ENCODE measurements at regions not wholly inside any gene's neighbourhood (a gene's known extent, or its start where the extent isn't known, plus 50 kb on each side); places are given as distances from the start of the nearest gene placed in this dataset.

- H4K20me1 ChIP-seq (replicated peaks in 1 of 2; ENCODE audit: control insufficient read depth in 1 of 2, insufficient read depth in 2 of 2, low read length in 2 of 2), result no peaks in the 10 kb centered on the region
- DNase-seq (ENCODE audit: low read depth in 1 of 2, low spot score in 2 of 2), result no peak
- no peaks in the 10 kb centered on the region for H3K79me1 ChIP-seq (ENCODE audit: low read depth, low read length)
- no peak overlapping the region for H2AFZ ChIP-seq (ENCODE audit: low read length)
- H3K18ac ChIP-seq (ENCODE audit: extremely low read depth, low read length), result no peak overlapping the region
- no peaks in the 10 kb centered on the region for H3K79me2 ChIP-seq (ENCODE audit: control insufficient read depth in 1 of 2, insufficient read depth in 2 of 2, low read length in 2 of 2)
- H2BK12ac ChIP-seq (ENCODE audit: low read depth, low read length), result no peak overlapping the region
- H3K14ac ChIP-seq (ENCODE audit: insufficient read length), result no peak overlapping the region
- no peak overlapping the region for H2BK5ac ChIP-seq (ENCODE audit: low read depth, low read length)
- no peaks in the 10 kb centered on the region for H3K4me1 ChIP-seq (replicated peaks in 1 of 4; ENCODE audit: control insufficient read depth in 3 of 4, insufficient read depth in 4 of 4, low read length in 3 of 4)
- no peaks in the 10 kb centered on the region for H3K27me3 ChIP-seq (replicated peaks in 1 of 4; ENCODE audit: control insufficient read depth in 3 of 4, extremely low read depth in 1 of 4, insufficient read depth in 3 of 4, low read length in 3 of 4)
- no peak overlapping the region for H3K9ac ChIP-seq (replicated peaks in 1 of 4; ENCODE audit: extremely low read depth in 1 of 4, low read depth in 3 of 4, low read length in 3 of 4)
- ChIA-PET POLR2A (ENCODE audit: partially characterized antibody) (no interaction called here), CTCF (ENCODE audit: partially characterized antibody) (interaction anchor here (0.8 to 2.0 kb wide), 4 partner anchors 10 to 29 kb away, joined by 3 to 7 read pairs (median 4); no protein-coding TSS in a partner anchor)
- H3K4me3 ChIP-seq (ENCODE audit: extremely low read depth in 1 of 4, insufficient read depth in 2 of 4, low read depth in 3 of 4, low read length in 4 of 4), result no peak overlapping the region
- H3K4ac ChIP-seq (replicated peaks; ENCODE audit: insufficient read length, low read depth, low read length), result no peak overlapping the region
- no peaks in the 10 kb centered on the region for H3K23me2 ChIP-seq (ENCODE audit: low read depth, low read length)
- FAIRE-seq, result no peak
- TF ChIP-seq SIN3A (conservative IDR thresholded peaks at IDR 0.05 in 1 of 2, IDR thresholded peaks at IDR 0.05 in 1 of 2; ENCODE audit: low read depth in 1 of 2, low read length in 2 of 2) (no peak), ATF3 (IDR thresholded peaks at IDR 0.05; ENCODE audit: insufficient read depth, low read depth, low read length) (no peak), CHD1 (IDR thresholded peaks at IDR 0.05; ENCODE audit: low read depth, low read length) (no peak), CBX8 (IDR thresholded peaks at IDR 0.05; ENCODE audit: borderline replicate concordance, low read depth, low read length) (no peak)
- peaks cover 0 to 4% of the 10 kb centered on the region in 2 experiments; a peak in 1 of 4 replicates for H3K9me3 ChIP-seq (ENCODE audit: insufficient read depth in 2 of 2, low read depth in 1 of 2, low read length in 1 of 2)
- no peaks in the 10 kb centered on the region for H3K36me3 ChIP-seq (ENCODE audit: control insufficient read depth in 2 of 4, insufficient read depth in 4 of 4, low read length in 3 of 4)
- H3K23ac ChIP-seq (ENCODE audit: insufficient read length), result no peak overlapping the region
- H4K8ac ChIP-seq (ENCODE audit: extremely low read depth, insufficient read depth, low read length), result no peak overlapping the region
- 95% methylated on average over 9 of the region's 9 CpGs; no CpG with 5 or more reads in 1 of the 2 experiments for WGBS, 2 experiments (ENCODE audit: extremely low coverage in 1 of 2, insufficient coverage in 1 of 2, insufficient read length in 1 of 2, insufficient replicate concordance in 2 of 2, low coverage in 1 of 2, low lambda C conversion rate in 2 of 2, missing lambda C conversion rate in 1 of 2)
- H4K91ac ChIP-seq (replicated peaks; ENCODE audit: insufficient read length, low read length), result no peak overlapping the region
- no peak overlapping the region for H4K5ac ChIP-seq (ENCODE audit: insufficient read length, low read depth, low read length)
- H2BK120ac ChIP-seq (replicated peaks; ENCODE audit: low read depth, low read length), result no peak overlapping the region
- no peak overlapping the region for H3K56ac ChIP-seq (replicated peaks; ENCODE audit: insufficient read length, low read depth, low read length)
- no peak overlapping the region for H2AK5ac ChIP-seq (ENCODE audit: low read depth, low read length)
- no peak overlapping the region for H3K4me2 ChIP-seq (ENCODE audit: insufficient read depth in 1 of 2, low read depth in 2 of 2, low read length in 2 of 2)
- H2BK20ac ChIP-seq (ENCODE audit: low read length), result no peak overlapping the region
- no peak overlapping the region for H2BK15ac ChIP-seq (ENCODE audit: low read length)
- H3K27ac ChIP-seq (ENCODE audit: low read depth, low read length), result no peak overlapping the region
Observed at GRCh38 chr9:129373361-129373760, 195.3 kb upstream of the IER5L start.
